Testis (tissue), 2 donors: ENCODE measurements at regions not wholly inside any gene's neighbourhood (a gene's known extent, or its start where the extent isn't known, plus 50 kb on each side); places are given as distances from the start of the nearest gene placed in this dataset.

Source experiments
- CTCF ChIP-seq, 3 experiments: fragments of 450-650 bp in 2 of 3; fragments of 200-600 bp in 1 of 3; sonication (generic) in 1 of 3; IDR thresholded peaks; one replicate each; pipeline ENCODE4 v1.5.1; 2016 to 2019; ENCODE audit warnings: antibody characterized with exemption in 3 of 3, mild to moderate bottlenecking in 2 of 3, moderate library complexity in 1 of 3
- POLR2A ChIP-seq: fragments of 450-650 bp; IDR thresholded peaks from one replicate; pipeline ENCODE4 v1.6.1; 2017; ENCODE audit warnings: antibody characterized with exemption, mild to moderate bottlenecking, moderate library complexity

GRCh38 chr4:66539745-66540144, 869.5 kb upstream of the EPHA5 start:
- TF ChIP-seq POLR2A (no peak), CTCF (IDR thresholded peaks at IDR 0.05) (no peak)
